22Rv1 (cell line): ENCODE measurements at regions not wholly inside any gene's neighbourhood (a gene's known extent, or its start where the extent isn't known, plus 50 kb on each side); places are given as distances from the start of the nearest gene placed in this dataset.

Experiments
- H3K27ac ChIP-seq: fragments of 450-650 bp; 2 replicates; pipeline ENCODE4 v1.5.1; 2017
- ZFX ChIP-seq: fragments of 450-650 bp; IDR thresholded peaks from 2 replicates; pipeline ENCODE4 v1.6.1; 2017; ENCODE audit warnings: antibody characterized with exemption, borderline replicate concordance
- TF ChIP-seq, protein P1 (sequence below): fragments of 450-650 bp; IDR thresholded peaks from 2 replicates; pipeline ENCODE4 v1.5.1; 2017; ENCODE audit warnings: mild to moderate bottlenecking

DNA sequence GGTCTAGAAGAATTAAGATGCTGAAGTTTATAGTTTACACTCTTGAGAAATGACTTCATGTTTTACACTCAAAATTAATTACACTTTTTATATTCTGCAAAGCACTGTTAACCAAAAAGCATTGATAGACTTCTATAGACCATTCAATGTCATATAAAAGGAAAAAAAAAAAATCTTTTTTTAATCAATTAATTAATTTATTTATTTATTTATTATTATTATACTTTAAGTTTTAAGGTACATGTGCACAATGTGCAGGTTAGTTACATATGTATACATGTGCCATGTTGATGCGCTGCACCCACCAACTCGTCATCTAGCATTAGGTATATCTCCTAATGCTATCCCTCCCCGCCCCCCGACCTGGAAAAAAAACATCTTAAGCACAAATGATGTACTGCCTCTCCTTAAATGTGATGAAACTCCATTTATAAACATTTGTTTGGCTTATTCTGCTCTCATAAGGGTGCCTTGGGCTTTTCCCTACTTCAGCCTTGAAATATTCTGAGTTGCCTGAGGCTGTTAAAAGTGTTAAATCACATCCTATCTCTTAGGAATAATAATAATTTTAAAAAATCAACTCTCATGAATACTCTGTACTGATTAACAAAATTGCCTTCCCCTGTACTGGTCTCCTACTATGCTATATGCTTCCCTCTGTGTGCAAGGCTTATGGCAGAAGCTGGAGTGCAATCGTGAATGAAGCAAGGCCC lies 466.9 kb downstream of the SOX2 start:
- H3K27ac ChIP-seq: no peak overlapping the region
- TF ChIP-seq, protein P1, sequence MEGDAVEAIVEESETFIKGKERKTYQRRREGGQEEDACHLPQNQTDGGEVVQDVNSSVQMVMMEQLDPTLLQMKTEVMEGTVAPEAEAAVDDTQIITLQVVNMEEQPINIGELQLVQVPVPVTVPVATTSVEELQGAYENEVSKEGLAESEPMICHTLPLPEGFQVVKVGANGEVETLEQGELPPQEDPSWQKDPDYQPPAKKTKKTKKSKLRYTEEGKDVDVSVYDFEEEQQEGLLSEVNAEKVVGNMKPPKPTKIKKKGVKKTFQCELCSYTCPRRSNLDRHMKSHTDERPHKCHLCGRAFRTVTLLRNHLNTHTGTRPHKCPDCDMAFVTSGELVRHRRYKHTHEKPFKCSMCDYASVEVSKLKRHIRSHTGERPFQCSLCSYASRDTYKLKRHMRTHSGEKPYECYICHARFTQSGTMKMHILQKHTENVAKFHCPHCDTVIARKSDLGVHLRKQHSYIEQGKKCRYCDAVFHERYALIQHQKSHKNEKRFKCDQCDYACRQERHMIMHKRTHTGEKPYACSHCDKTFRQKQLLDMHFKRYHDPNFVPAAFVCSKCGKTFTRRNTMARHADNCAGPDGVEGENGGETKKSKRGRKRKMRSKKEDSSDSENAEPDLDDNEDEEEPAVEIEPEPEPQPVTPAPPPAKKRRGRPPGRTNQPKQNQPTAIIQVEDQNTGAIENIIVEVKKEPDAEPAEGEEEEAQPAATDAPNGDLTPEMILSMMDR: no peak
- no peak for TF ChIP-seq ZFX

DNA sequence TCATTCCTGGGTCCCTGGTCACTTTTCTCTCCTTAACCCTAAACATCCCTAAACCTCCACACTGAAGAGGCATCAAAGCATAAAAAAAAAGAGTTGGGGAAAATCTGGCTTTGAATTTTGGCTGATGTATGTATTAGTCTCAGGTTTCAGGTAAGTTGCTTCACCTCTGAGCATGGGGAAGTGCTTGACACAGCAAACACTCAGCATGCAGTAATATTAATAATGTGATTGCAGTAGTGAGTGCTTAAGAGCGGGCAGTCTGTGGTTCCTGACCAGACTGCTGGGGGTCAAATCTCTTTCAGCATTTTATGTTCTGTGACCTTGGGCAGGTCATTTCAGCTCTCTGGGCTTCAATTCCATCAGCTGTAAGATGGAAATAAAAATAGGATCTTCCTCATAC lies 467.9 kb downstream of the SOX2 start:
- TF ChIP-seq, protein P1: no peak
- TF ChIP-seq ZFX: no peak

DNA sequence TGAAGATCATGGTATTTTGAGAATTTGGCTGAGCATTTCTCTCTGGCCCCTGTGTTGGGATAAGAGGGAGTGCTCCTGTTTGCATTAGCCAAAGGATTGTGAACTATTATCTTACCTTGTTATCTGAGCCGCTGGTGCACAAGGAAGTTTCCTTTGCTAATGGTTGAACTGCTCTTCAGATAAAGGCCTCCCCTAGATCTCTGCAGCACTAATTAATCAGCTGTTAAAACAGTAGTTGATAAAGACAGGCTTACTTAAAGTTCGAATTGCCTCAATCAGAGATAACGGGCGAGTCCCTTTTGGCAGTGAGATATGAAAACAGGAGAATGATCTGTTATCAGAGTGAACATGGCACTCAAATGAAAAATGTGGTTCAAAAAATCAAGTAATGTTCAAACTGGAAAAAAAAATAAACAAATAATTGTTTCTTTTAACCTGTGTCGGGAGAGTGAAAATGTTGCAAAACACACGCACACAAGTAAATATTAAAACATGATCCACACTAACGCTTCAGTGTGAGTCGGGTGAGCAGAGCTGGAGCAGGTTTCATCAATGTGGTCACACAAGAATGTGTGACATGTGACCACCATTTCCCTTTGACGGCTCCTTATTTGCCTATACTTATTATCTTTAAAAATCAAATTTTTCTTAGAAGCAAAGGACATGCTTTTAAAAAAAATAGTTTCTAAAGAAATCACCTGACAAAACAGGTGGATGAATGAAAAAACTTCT lies 469.1 kb downstream of the SOX2 start:
- H3K27ac ChIP-seq: no peak overlapping the region
- TF ChIP-seq ZFX: no peak
- TF ChIP-seq, protein P1: no peak

More for the DNA sequence above, 467.9 kb downstream of the SOX2 start:
- H3K27ac ChIP-seq: no peak overlapping the region

DNA sequence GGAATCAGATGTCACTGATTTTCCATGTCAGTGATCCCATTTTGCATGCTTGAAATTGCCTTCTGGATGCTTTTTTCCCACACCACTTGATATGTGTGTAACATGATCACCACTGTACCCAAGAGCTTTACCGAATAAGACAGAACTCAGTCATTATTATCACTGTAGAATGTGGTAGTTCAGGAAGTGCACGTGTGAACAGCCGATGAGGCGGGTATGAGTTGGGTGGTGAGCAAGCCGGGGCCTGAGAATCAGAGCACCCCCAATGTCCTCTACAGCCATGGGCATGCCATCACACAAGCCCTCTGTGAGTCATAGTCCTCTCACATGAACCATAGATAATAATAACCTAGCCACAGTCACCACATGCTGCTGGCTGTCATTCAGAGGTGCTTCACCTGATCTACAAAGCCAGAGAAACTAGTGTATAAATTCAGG lies 470.8 kb downstream of the SOX2 start:
- TF ChIP-seq ZFX: no peak
- TF ChIP-seq, protein P1: no peak
- no peak overlapping the region for H3K27ac ChIP-seq

DNA sequence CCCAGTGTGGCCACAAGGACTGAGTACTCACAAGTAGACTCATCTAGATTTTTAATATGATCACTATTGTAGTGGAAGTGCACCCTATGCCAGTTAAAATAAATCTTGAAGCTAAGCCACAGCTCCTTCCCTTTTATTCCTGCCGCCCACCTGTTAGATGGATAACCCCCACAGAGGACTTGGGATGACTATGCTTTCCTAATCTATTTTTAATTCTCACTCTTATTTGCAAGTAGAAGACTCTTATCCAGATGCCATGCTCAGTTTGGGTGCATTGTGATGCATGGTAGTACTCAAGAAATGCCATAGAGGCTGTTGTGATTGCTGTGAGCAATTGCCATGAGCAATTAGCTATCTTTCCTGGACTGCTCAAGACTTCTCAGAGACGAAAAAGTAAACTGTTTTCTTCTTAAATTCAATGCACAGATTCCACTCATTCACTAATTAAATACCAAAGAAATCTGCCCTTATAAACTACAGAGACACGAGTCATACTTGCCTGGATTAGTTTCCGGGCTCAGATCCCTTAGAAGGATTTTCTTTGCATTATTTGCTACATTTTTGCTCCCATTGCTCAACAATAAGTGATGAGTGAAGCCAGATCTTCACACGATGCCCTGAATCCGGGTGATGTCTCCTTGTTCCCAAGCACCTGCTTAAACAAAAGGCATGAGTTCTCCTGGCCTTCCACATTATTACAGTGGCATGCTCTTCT lies 472.1 kb downstream of the SOX2 start:
- H3K27ac ChIP-seq: no peak overlapping the region
- TF ChIP-seq, protein P1: no peak
- no peak for TF ChIP-seq ZFX

DNA sequence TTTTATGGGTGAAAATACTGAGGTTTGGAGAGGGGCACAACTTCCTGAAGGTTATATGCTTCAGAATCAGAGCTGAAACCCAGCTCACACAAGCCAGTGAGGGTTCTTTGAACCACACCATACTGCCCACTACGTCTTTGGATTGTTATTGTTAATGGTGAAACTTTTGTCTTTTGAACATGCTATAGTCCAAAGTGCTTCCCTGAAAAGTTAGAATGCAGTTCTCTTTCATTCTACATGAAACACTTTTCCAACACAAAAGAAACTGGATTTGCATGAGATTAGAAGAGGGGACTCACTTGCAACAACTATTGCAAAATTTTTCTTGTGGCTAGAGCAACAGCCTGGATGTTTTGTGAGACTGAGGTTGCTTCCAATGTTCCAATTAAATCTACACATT lies 473.6 kb downstream of the SOX2 start:
- no peak overlapping the region for H3K27ac ChIP-seq
- TF ChIP-seq, protein P1: no peak
- TF ChIP-seq ZFX: no peak

DNA sequence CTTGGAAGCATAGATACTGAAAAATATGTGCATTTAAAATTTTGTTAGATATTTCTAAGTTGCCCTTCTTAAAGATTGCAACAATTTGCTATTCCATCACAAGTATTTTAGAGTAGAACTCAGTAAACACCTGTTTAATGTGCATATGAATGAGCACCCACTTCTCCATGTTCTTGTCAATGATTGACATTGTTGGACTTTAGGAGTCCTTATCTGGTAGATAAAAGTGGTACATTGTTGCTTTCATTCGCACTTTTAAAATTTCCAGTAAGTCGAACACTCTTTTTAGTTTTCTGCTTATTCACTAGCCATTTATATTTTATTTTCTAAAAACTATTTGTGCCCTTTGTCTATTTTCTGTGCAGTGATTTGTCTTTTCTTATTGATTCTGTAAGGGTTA lies 478.3 kb downstream of the SOX2 start:
- no peak overlapping the region for H3K27ac ChIP-seq
- no peak for TF ChIP-seq ZFX
- TF ChIP-seq, protein P1: no peak
